ENCODE measurements at regions not wholly inside any gene's neighbourhood (a gene's known extent, or its start where the extent isn't known, plus 50 kb on each side); places are given as distances from the start of the nearest gene placed in this dataset.
"Not testable (repeated sequence)": the region's sequence is repeated elsewhere in the genome, so short reads cannot be mapped to it uniquely, and the experiment has no call there.

GRCh38 chr2:75892490-75892889, 181.8 kb upstream of the GCFC2 start:
- Histone ChIP-seq H3K36me3 (no peaks in the 10 kb centered on the region), H3K27ac (no peak overlapping the region), H3K27me3 (no peaks in the 10 kb centered on the region), H3K4me3 (no peak overlapping the region), H3K9me3 (no peaks in the 10 kb centered on the region), H3K4me1 (no peaks in the 10 kb centered on the region)
- no peak for TF ChIP-seq POLR2A (IDR thresholded peaks at IDR 0.05)
- TF ChIP-seq CTCF (IDR thresholded peaks at IDR 0.05 in 4 of 5, conservative IDR thresholded peaks at IDR 0.05 in 1 of 5), result no peak
- no peak for DNase-seq
- ATAC-seq, result no peak
- in situ Hi-C loops (cut with MboI; ENCODE audit: low sequenced_read_pairs in 4 of 4), result no loop called here
- intact Hi-C loops (cut with DNase I; ENCODE audit: low total_unique reads), result no loop called here

- no peaks in the 10 kb centered on the region for H3K36me3 ChIP-seq
- H3K27ac ChIP-seq, result no peak overlapping the region
- ATAC-seq (no peak), DNase-seq (no peak)
- no peaks in the 10 kb centered on the region for H3K4me1 ChIP-seq
- in situ Hi-C loops (cut with MboI; ENCODE audit: low sequenced_read_pairs in 4 of 4) (no loop called here), intact Hi-C loops (cut with DNase I; ENCODE audit: low total_unique reads) (no loop called here)
- H3K4me3 ChIP-seq, result no peak overlapping the region
- no peaks in the 10 kb centered on the region for H3K27me3 ChIP-seq
- no peaks in the 10 kb centered on the region for H3K9me3 ChIP-seq
- no peak for TF ChIP-seq CTCF (IDR thresholded peaks at IDR 0.05 in 4 of 5, conservative IDR thresholded peaks at IDR 0.05 in 1 of 5)
- no peak for TF ChIP-seq POLR2A (IDR thresholded peaks at IDR 0.05)
Measured at GRCh38 chr2:75882530-75882929, 171.8 kb upstream of the GCFC2 start.

- H3K4me1 ChIP-seq; DNase-seq; H3K9me3 ChIP-seq; H3K27me3 ChIP-seq; H3K36me3 ChIP-seq; in situ Hi-C loops (cut with MboI; ENCODE audit: low sequenced_read_pairs in 4 of 4); H3K27ac ChIP-seq; intact Hi-C loops (cut with DNase I; ENCODE audit: low total_unique reads); H3K4me3 ChIP-seq; ATAC-seq: not testable (repeated sequence)
Measured at GRCh38 chr2:75875606-75876005, 164.9 kb upstream of the GCFC2 start.

GRCh38 chr2:75871762-75872614, 161.3 kb upstream of the GCFC2 start:
- H3K9me3 ChIP-seq; intact Hi-C loops (cut with DNase I; ENCODE audit: low total_unique reads); in situ Hi-C loops (cut with MboI; ENCODE audit: low sequenced_read_pairs in 4 of 4); DNase-seq; ATAC-seq; H3K4me3 ChIP-seq; H3K4me1 ChIP-seq; H3K36me3 ChIP-seq; H3K27me3 ChIP-seq; H3K27ac ChIP-seq: not testable (repeated sequence)

- intact Hi-C loops (cut with DNase I; ENCODE audit: low total_unique reads), result no loop called here
- TF ChIP-seq CTCF (IDR thresholded peaks at IDR 0.05 in 4 of 5, conservative IDR thresholded peaks at IDR 0.05 in 1 of 5), result no peak
- TF ChIP-seq POLR2A (IDR thresholded peaks at IDR 0.05), result no peak
- Histone ChIP-seq H3K9me3 (no peaks in the 10 kb centered on the region), H3K4me1 (no peaks in the 10 kb centered on the region), H3K4me3 (no peak overlapping the region), H3K27ac (no peak overlapping the region), H3K27me3 (no peaks in the 10 kb centered on the region), H3K36me3 (no peaks in the 10 kb centered on the region)
- DNase-seq, result no peak
- no peak for ATAC-seq
- in situ Hi-C loops (cut with MboI; ENCODE audit: low sequenced_read_pairs in 4 of 4), result no loop called here
Measured at GRCh38 chr2:75870651-75871137, 160.0 kb upstream of the GCFC2 start.
